Right atrium auricular region (tissue), 2 donors: ENCODE measurements at regions not wholly inside any gene's neighbourhood (a gene's known extent, or its start where the extent isn't known, plus 50 kb on each side); places are given as distances from the start of the nearest gene placed in this dataset.

Experiments
- DNase-seq: peaks from one replicate; pipeline ENCODE4 v3.0.0-alpha.2; 2019; ENCODE audit warnings: low spot score
- H3K27ac ChIP-seq, 2 donors: fragments of 200-600 bp; sonication (generic); 1 replicate in 1 of 2; 2 replicates in 1 of 2; pipeline ENCODE4 v1.5.1; 2016 to 2019
- H3K27me3 ChIP-seq, 2 donors: fragments of 200-600 bp; sonication (generic); one replicate each; pipeline versions ENCODE4 v1.5.1 to v1.6.0; 2017 to 2019
- H3K36me3 ChIP-seq: fragments of 200-600 bp; sonication (generic); one replicate; pipeline ENCODE4 v1.5.1; 2016
- H3K4me1 ChIP-seq, 2 donors: fragments of 200-600 bp; sonication (generic); one replicate each; pipeline versions ENCODE4 v1.5.1 to v1.6.0; 2017 to 2019
- H3K4me3 ChIP-seq, 2 donors: fragments of 200-600 bp; sonication (generic); 1 replicate in 1 of 2; 2 replicates in 1 of 2; pipeline ENCODE4 v1.5.1; 2017 to 2019; ENCODE audit warnings: mild to moderate bottlenecking in 1 of 2, moderate library complexity in 1 of 2
- H3K9me3 ChIP-seq, 2 donors: fragments of 200-600 bp; sonication (generic); one replicate each; pipeline ENCODE4 v1.5.1; 2019
- CTCF ChIP-seq, 2 donors: fragments of 200-600 bp; sonication (generic); IDR thresholded peaks; one replicate each; pipeline ENCODE4 v1.5.1; 2019; ENCODE audit warnings: antibody characterized with exemption in 2 of 2

- Histone ChIP-seq H3K27ac (no peak overlapping the region), H3K4me1 (no peaks in the 10 kb centered on the region), H3K36me3 (no peaks in the 10 kb centered on the region), H3K9me3 (no peaks in the 10 kb centered on the region), H3K27me3 (no peaks in the 10 kb centered on the region), H3K4me3 (no peak overlapping the region)
- TF ChIP-seq CTCF (IDR thresholded peaks at IDR 0.05) = no peak
- no peak for DNase-seq
Measured at GRCh38 chr12:131589221-131589897, 121.5 kb upstream of the SFSWAP start.

GRCh38 chr12:131589966-131590365 is 120.9 kb upstream of the SFSWAP start:
- no peaks in the 10 kb centered on the region for H3K9me3 ChIP-seq
- H3K4me1 ChIP-seq = no peaks in the 10 kb centered on the region
- no peaks in the 10 kb centered on the region for H3K36me3 ChIP-seq
- DNase-seq = no peak
- H3K27ac ChIP-seq = no peak overlapping the region
- H3K4me3 ChIP-seq = no peak overlapping the region
- no peaks in the 10 kb centered on the region for H3K27me3 ChIP-seq
- no peak for TF ChIP-seq CTCF (IDR thresholded peaks at IDR 0.05)

GRCh38 chr12:131591136-131591535 is 119.8 kb upstream of the SFSWAP start:
- H3K27ac ChIP-seq = no peak overlapping the region
- no peaks in the 10 kb centered on the region for H3K9me3 ChIP-seq
- DNase-seq = no peak
- H3K36me3 ChIP-seq = no peaks in the 10 kb centered on the region
- TF ChIP-seq CTCF (IDR thresholded peaks at IDR 0.05) = no peak
- no peak overlapping the region for H3K4me3 ChIP-seq
- H3K4me1 ChIP-seq = no peaks in the 10 kb centered on the region
- no peaks in the 10 kb centered on the region for H3K27me3 ChIP-seq

GRCh38 chr12:131591714-131592709 is 118.9 kb upstream of the SFSWAP start:
- Histone ChIP-seq H3K4me1 (no peaks in the 10 kb centered on the region), H3K27me3 (no peaks in the 10 kb centered on the region), H3K4me3 (no peak overlapping the region), H3K27ac (no peak overlapping the region), H3K9me3 (no peaks in the 10 kb centered on the region), H3K36me3 (no peaks in the 10 kb centered on the region)
- no peak for DNase-seq
- TF ChIP-seq CTCF (IDR thresholded peaks at IDR 0.05) = no peak

GRCh38 chr12:131592972-131593371 is 117.9 kb upstream of the SFSWAP start:
- no peak for DNase-seq
- H3K27me3 ChIP-seq = no peaks in the 10 kb centered on the region
- no peak overlapping the region for H3K4me3 ChIP-seq
- H3K4me1 ChIP-seq = no peaks in the 10 kb centered on the region
- no peaks in the 10 kb centered on the region for H3K9me3 ChIP-seq
- TF ChIP-seq CTCF (IDR thresholded peaks at IDR 0.05) = no peak
- no peaks in the 10 kb centered on the region for H3K36me3 ChIP-seq
- H3K27ac ChIP-seq = no peak overlapping the region
